ENCODE measurements at regions not wholly inside any gene's neighbourhood (a gene's known extent, or its start where the extent isn't known, plus 50 kb on each side); places are given as distances from the start of the nearest gene placed in this dataset.

DNA sequence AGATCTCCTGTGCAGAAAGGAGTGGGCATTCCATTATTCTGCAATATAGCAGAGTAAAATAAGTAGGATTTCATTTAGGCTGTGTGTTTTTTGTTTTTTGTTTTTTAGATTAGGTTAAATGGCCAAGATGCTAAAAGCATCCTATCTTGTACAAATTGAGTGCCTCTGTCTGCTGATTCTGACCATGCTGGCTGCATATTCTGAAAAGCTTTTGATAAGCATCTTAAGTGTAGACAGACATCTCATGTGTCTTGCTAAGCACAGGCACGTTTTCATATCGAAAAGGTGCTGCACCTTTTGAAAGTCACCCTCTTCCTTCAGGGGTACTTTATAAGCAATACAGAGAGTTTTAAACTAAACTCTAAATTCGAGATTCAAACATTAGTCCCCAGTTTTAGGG, 74.0 kb upstream of the BCL11A start:
- intact Hi-C loops (cut with DNase I; ENCODE audit: low total_unique reads), result no loop called here
- Histone ChIP-seq H3K9me3 (no peaks in the 10 kb centered on the region), H3K4me1 (no peaks in the 10 kb centered on the region), H3K4me3 (no peak overlapping the region), H3K36me3 (no peaks in the 10 kb centered on the region), H3K27me3 (no peaks in the 10 kb centered on the region), H3K27ac (no peak overlapping the region)
- TF ChIP-seq, protein P1, sequence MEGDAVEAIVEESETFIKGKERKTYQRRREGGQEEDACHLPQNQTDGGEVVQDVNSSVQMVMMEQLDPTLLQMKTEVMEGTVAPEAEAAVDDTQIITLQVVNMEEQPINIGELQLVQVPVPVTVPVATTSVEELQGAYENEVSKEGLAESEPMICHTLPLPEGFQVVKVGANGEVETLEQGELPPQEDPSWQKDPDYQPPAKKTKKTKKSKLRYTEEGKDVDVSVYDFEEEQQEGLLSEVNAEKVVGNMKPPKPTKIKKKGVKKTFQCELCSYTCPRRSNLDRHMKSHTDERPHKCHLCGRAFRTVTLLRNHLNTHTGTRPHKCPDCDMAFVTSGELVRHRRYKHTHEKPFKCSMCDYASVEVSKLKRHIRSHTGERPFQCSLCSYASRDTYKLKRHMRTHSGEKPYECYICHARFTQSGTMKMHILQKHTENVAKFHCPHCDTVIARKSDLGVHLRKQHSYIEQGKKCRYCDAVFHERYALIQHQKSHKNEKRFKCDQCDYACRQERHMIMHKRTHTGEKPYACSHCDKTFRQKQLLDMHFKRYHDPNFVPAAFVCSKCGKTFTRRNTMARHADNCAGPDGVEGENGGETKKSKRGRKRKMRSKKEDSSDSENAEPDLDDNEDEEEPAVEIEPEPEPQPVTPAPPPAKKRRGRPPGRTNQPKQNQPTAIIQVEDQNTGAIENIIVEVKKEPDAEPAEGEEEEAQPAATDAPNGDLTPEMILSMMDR (IDR thresholded peaks at IDR 0.05), result no peak
- TF ChIP-seq POLR2AphosphoS5 (IDR thresholded peaks at IDR 0.05) (no peak), POLR2A (IDR thresholded peaks at IDR 0.05) (no peak), EP300 (IDR thresholded peaks at IDR 0.05; ENCODE audit: low read depth) (no peak)
- 64% methylated on average over 3 of the region's 3 CpGs; no CpG with 5 or more reads in 1 of the 2 donors for WGBS, 2 donors (ENCODE audit: low coverage in 1 of 2)
- in situ Hi-C loops (cut with MboI; ENCODE audit: low pct_ligation_motif_present in 1 of 4, low pct_unique_long_range_greater_than_20kb in 1 of 4, low sequenced_read_pairs in 3 of 4), result no loop called here
- no peak for DNase-seq

DNA sequence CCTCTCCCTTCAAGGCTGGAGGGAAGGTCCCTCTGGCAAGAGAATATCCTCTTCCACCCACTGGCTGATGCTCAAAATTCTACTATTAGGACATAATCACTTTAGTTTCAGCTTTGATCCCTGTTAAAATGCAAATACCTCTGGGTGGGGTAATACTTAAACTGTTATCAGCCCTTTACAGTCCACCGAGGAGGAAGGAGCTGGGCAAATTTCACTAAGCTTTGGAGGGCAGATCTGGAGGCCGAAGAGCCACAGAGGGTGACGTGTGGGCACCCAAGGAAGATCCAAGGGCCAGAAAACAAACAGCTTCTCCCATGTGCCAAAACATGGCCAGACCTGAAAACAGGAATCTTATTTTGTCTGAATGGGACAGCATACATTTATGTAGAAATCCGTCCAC, 74.6 kb upstream of the BCL11A start:
- 70% methylated on average over 4 of the region's 4 CpGs; no CpG with 5 or more reads in 1 of the 2 donors for WGBS, 2 donors (ENCODE audit: low coverage in 1 of 2)
- intact Hi-C loops (cut with DNase I; ENCODE audit: low total_unique reads), result no loop called here
- Histone ChIP-seq H3K4me1 (no peaks in the 10 kb centered on the region), H3K4me3 (no peak overlapping the region), H3K9me3 (no peaks in the 10 kb centered on the region), H3K27me3 (no peaks in the 10 kb centered on the region), H3K36me3 (no peaks in the 10 kb centered on the region), H3K27ac (no peak overlapping the region)
- no peak for TF ChIP-seq EP300 (IDR thresholded peaks at IDR 0.05; ENCODE audit: low read depth)
- no peak for TF ChIP-seq POLR2AphosphoS5 (IDR thresholded peaks at IDR 0.05)
- TF ChIP-seq POLR2A (IDR thresholded peaks at IDR 0.05), result no peak
- TF ChIP-seq, protein P1 (IDR thresholded peaks at IDR 0.05), result no peak
- in situ Hi-C loops (cut with MboI; ENCODE audit: low pct_ligation_motif_present in 1 of 4, low pct_unique_long_range_greater_than_20kb in 1 of 4, low sequenced_read_pairs in 3 of 4), result no loop called here
- DNase-seq, result no peak

DNA sequence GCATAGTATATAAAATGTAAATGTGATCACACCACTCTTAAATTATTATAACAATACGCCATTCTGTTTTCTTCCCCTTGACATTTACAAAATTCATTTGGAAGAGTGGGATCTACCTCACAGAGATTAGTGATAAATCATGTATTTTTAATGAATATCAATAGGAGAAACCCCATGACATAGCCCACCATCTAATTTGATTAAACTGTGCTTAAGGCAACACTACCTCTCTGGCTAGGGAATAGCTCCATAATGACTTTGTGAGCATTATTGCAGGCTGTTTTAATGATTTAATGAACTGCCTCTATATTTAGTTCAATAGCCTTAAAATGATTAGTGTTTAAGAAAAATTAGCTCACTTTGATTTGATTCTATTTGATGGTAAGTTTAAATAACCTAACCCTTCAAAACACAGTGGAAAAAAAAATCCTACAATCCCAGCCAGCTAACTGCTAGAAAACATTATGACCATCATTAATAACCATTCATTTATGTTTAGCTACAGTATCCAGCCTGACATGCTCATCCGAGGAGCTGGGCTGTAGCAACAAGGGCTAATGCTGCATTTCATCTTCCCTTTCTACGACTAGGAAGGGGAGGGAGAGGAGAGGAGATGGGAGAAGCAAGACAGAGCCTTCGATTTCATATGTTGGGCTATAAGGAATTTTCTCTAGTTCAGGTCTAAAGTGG, 75.3 kb upstream of the BCL11A start:
- intact Hi-C loops (cut with DNase I; ENCODE audit: low total_unique reads) (no loop called here), in situ Hi-C loops (cut with MboI; ENCODE audit: low pct_ligation_motif_present in 1 of 4, low pct_unique_long_range_greater_than_20kb in 1 of 4, low sequenced_read_pairs in 3 of 4) (no loop called here)
- no peak for DNase-seq
- no peaks in the 10 kb centered on the region for H3K27me3 ChIP-seq
- no peaks in the 10 kb centered on the region for H3K36me3 ChIP-seq
- H3K4me3 ChIP-seq, result no peak overlapping the region
- no peaks in the 10 kb centered on the region for H3K9me3 ChIP-seq
- 53 to 85% methylated on average over 1 to 4 of the region's 4 CpGs for WGBS, 2 donors (ENCODE audit: low coverage in 1 of 2)
- no peak overlapping the region for H3K27ac ChIP-seq
- no peak for TF ChIP-seq POLR2AphosphoS5 (IDR thresholded peaks at IDR 0.05)
- TF ChIP-seq, protein P1 (IDR thresholded peaks at IDR 0.05), result no peak
- TF ChIP-seq POLR2A (IDR thresholded peaks at IDR 0.05), result no peak
- no peak for TF ChIP-seq EP300 (IDR thresholded peaks at IDR 0.05; ENCODE audit: low read depth)
- no peaks in the 10 kb centered on the region for H3K4me1 ChIP-seq

DNA sequence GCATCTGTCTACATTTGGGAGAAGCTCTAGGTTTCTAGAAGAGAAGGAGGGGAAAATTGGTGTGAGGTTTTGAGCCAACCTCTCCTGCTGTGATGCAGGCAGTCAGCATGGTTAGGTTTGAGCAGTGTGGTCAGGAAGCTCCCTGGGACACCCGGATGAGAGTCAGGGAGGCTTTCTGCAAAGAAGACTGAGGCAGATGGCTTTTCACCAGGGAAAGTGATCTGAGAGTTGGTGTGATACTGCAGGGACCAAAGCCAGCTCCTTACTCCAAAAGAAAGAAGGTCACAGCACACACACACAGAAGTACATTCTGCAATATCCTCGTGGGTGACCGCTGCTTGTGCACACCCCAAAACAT, 75.8 kb upstream of the BCL11A start:
- TF ChIP-seq, protein P1 (IDR thresholded peaks at IDR 0.05), result no peak
- TF ChIP-seq POLR2AphosphoS5 (IDR thresholded peaks at IDR 0.05) (no peak), POLR2A (IDR thresholded peaks at IDR 0.05) (no peak)
- in situ Hi-C loops (cut with MboI; ENCODE audit: low pct_ligation_motif_present in 1 of 4, low pct_unique_long_range_greater_than_20kb in 1 of 4, low sequenced_read_pairs in 3 of 4) (no loop called here), intact Hi-C loops (cut with DNase I; ENCODE audit: low total_unique reads) (no loop called here)
- Histone ChIP-seq H3K9me3 (no peaks in the 10 kb centered on the region), H3K4me1 (no peaks in the 10 kb centered on the region), H3K36me3 (no peaks in the 10 kb centered on the region), H3K27ac (no peak overlapping the region), H3K4me3 (no peak overlapping the region), H3K27me3 (no peaks in the 10 kb centered on the region)
- WGBS, 2 donors (ENCODE audit: low coverage in 1 of 2), result 69 to 83% methylated on average over 1 to 3 of the region's 3 CpGs
- no peak for DNase-seq

Data from transverse colon (tissue), 4 donors.